ENCODE measurements at regions not wholly inside any gene's neighbourhood (a gene's known extent, or its start where the extent isn't known, plus 50 kb on each side); places are given as distances from the start of the nearest gene placed in this dataset.

DNA sequence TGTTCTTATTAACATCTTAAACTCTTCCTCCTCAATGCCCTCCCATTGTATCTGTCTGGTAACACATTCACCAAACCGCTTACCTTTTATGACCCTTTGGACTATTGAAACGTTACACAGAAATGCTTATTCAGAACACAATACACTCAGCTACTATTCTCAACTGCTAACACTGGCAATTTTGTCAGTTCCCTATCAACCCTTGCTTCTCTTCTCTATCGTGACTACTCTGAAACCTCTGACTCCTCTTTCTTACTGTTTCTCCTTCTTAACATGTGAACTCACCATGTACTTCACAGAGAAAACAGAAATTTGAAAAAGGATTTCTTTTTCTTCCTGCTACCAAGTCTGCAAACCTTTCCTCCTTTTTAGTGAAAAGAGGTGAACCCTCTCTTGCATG lies 232.9 kb upstream of the GPR149 start:
- intact Hi-C loops (cut with micrococcal nuclease; ENCODE audit: unreplicated experiment), result no loop called here
- Mint-ChIP-seq H3K27ac (ENCODE audit: unreplicated experiment) (no peak overlapping the region), H3K27me3 (ENCODE audit: insufficient read depth, unreplicated experiment) (peaks cover 7% of the 10 kb centered on the region), H3K9me3 (ENCODE audit: unreplicated experiment) (no peaks in the 10 kb centered on the region), H3K36me3 (ENCODE audit: insufficient read depth, unreplicated experiment) (no peaks in the 10 kb centered on the region), H3K4me3 (ENCODE audit: unreplicated experiment) (no peak overlapping the region), H3K4me1 (ENCODE audit: low read depth, unreplicated experiment) (peaks cover 11% of the 10 kb centered on the region)
- H3K27me3 ChIP-seq (replicated peaks; ENCODE audit: control insufficient read depth, insufficient read depth, low read length), result no peaks in the 10 kb centered on the region
- DNase-seq, result no peak
- H3K9me3 ChIP-seq, result no peaks in the 10 kb centered on the region
- BruUV-seq (replicated peaks), result no TSS peak
- ChIA-PET POLR2A (no interaction called here), CTCF (no interaction called here)
- H3K4me1 ChIP-seq, result no peaks in the 10 kb centered on the region
- TF ChIP-seq, protein P1, sequence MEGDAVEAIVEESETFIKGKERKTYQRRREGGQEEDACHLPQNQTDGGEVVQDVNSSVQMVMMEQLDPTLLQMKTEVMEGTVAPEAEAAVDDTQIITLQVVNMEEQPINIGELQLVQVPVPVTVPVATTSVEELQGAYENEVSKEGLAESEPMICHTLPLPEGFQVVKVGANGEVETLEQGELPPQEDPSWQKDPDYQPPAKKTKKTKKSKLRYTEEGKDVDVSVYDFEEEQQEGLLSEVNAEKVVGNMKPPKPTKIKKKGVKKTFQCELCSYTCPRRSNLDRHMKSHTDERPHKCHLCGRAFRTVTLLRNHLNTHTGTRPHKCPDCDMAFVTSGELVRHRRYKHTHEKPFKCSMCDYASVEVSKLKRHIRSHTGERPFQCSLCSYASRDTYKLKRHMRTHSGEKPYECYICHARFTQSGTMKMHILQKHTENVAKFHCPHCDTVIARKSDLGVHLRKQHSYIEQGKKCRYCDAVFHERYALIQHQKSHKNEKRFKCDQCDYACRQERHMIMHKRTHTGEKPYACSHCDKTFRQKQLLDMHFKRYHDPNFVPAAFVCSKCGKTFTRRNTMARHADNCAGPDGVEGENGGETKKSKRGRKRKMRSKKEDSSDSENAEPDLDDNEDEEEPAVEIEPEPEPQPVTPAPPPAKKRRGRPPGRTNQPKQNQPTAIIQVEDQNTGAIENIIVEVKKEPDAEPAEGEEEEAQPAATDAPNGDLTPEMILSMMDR (IDR thresholded peaks at IDR 0.05; ENCODE audit: insufficient read depth in 1 of 2, low read depth in 1 of 2, low read length in 1 of 2, severe bottlenecking in 1 of 2, unreplicated experiment in 1 of 2), result no peak
- H3K4me3 ChIP-seq (ENCODE audit: low read depth, low read length), result no peak overlapping the region
- H3K36me3 ChIP-seq (ENCODE audit: control insufficient read depth, insufficient read depth, low read length), result no peaks in the 10 kb centered on the region

DNA sequence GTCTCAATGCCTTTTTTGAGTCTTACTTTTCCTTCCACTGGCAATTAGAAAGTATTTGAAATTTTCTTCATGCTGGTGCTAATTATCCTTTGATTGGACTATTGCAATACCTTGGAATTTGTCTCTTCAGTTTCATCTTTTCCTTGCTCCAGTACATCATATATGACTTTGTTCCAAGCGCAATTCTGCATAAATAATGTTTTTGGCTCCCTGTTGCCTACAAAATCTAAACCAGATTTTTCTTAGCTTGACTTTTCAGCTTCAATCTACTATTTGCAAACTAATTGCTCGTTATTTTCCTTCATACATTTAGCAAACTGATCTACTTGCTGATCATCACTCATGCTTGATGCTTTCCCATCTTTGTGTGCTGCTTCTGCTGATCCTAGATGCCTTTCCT lies 230.8 kb upstream of the GPR149 start:
- no peak overlapping the region for H3K4me3 ChIP-seq (ENCODE audit: low read depth, low read length)
- TF ChIP-seq, protein P1 (IDR thresholded peaks at IDR 0.05; ENCODE audit: insufficient read depth in 1 of 2, low read depth in 1 of 2, low read length in 1 of 2, severe bottlenecking in 1 of 2, unreplicated experiment in 1 of 2), result no peak
- H3K36me3 ChIP-seq (ENCODE audit: control insufficient read depth, insufficient read depth, low read length), result no peaks in the 10 kb centered on the region
- no peaks in the 10 kb centered on the region for H3K36me3 Mint-ChIP-seq (ENCODE audit: insufficient read depth, unreplicated experiment)
- H3K27ac Mint-ChIP-seq (ENCODE audit: unreplicated experiment), result no peak overlapping the region
- H3K9me3 Mint-ChIP-seq (ENCODE audit: unreplicated experiment), result no peaks in the 10 kb centered on the region
- peaks cover 13% of the 10 kb centered on the region for H3K4me1 Mint-ChIP-seq (ENCODE audit: low read depth, unreplicated experiment)
- BruUV-seq (replicated peaks), result no TSS peak
- no peaks in the 10 kb centered on the region for H3K4me1 ChIP-seq
- DNase-seq, result no peak
- H3K27me3 Mint-ChIP-seq (ENCODE audit: insufficient read depth, unreplicated experiment), result peaks cover 7% of the 10 kb centered on the region
- no peak overlapping the region for H3K4me3 Mint-ChIP-seq (ENCODE audit: unreplicated experiment)
- ChIA-PET POLR2A (no interaction called here), CTCF (no interaction called here)
- intact Hi-C loops (cut with micrococcal nuclease; ENCODE audit: unreplicated experiment), result no loop called here
- no peaks in the 10 kb centered on the region for H3K9me3 ChIP-seq
- H3K27me3 ChIP-seq (replicated peaks; ENCODE audit: control insufficient read depth, insufficient read depth, low read length), result no peaks in the 10 kb centered on the region

DNA sequence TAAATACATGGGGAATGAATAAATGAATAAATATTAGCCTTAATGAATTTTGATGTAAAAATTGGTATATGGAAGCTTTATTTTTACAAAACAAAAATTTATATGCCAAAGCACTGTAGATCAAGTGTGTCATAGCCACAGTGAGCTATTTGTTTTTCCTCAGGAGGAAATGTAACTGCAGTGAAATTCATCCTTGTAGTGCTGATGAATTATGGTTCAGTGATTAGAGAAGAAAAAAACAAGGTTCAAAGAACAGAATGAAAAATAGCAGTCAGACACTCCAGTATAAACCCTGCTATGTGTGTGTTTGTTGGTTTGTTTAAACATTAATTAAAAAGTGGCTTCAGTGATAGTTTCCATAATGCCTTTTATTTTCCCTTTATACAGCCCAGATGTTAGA lies 228.0 kb upstream of the GPR149 start:
- intact Hi-C loops (cut with micrococcal nuclease; ENCODE audit: unreplicated experiment), result no loop called here
- Histone ChIP-seq H3K4me3 (ENCODE audit: low read depth, low read length) (no peak overlapping the region), H3K9me3 (no peaks in the 10 kb centered on the region), H3K4me1 (no peaks in the 10 kb centered on the region), H3K27me3 (replicated peaks; ENCODE audit: control insufficient read depth, insufficient read depth, low read length) (no peaks in the 10 kb centered on the region), H3K36me3 (ENCODE audit: control insufficient read depth, insufficient read depth, low read length) (no peaks in the 10 kb centered on the region)
- POLR2A ChIA-PET, result no interaction called here
- Mint-ChIP-seq H3K9me3 (ENCODE audit: unreplicated experiment) (no peaks in the 10 kb centered on the region), H3K4me1 (ENCODE audit: low read depth, unreplicated experiment) (peaks cover 15% of the 10 kb centered on the region), H3K27ac (ENCODE audit: unreplicated experiment) (no peak overlapping the region), H3K27me3 (ENCODE audit: insufficient read depth, unreplicated experiment) (peaks cover 5% of the 10 kb centered on the region), H3K36me3 (ENCODE audit: insufficient read depth, unreplicated experiment) (no peaks in the 10 kb centered on the region), H3K4me3 (ENCODE audit: unreplicated experiment) (no peak overlapping the region)
- TF ChIP-seq, protein P1 (IDR thresholded peaks at IDR 0.05; ENCODE audit: insufficient read depth in 1 of 2, low read depth in 1 of 2, low read length in 1 of 2, severe bottlenecking in 1 of 2, unreplicated experiment in 1 of 2), result no peak
- CTCF ChIA-PET, result no interaction called here
- no peak for DNase-seq
- no TSS peak for BruUV-seq (replicated peaks)
